HL-60 (cell line): ENCODE measurements at regions not wholly inside any gene's neighbourhood (a gene's known extent, or its start where the extent isn't known, plus 50 kb on each side); places are given as distances from the start of the nearest gene placed in this dataset.

Experiments
- DNase-seq, 2 experiments: peaks; one replicate each; pipeline ENCODE4 v3.0.0-alpha.2; 2010 to 2020; ENCODE audit warnings: low read depth in 1 of 2, low spot score in 1 of 2
- H3K27ac ChIP-seq: fragments of 250-450 bp; sonication (Bioruptor Pico); replicated peaks from 2 replicates; pipeline ENCODE4 v1.5.1; 2020; ENCODE audit warnings: mild to moderate bottlenecking, moderate library complexity
- H3K27me3 ChIP-seq: fragments of 250-450 bp; sonication (Bioruptor Pico); 2 replicates; pipeline ENCODE4 v1.5.1; 2021; ENCODE audit warnings: mild to moderate bottlenecking, moderate library complexity; ENCODE audit not compliant: insufficient read depth, poor library complexity, severe bottlenecking
- H3K4me3 ChIP-seq: replicated peaks from 2 replicates; pipeline ENCODE4 v1.5.1; 2011; ENCODE audit warnings: mild to moderate bottlenecking, control low read depth, low read length; ENCODE audit not compliant: insufficient read depth
- GABPA ChIP-seq: IDR thresholded peaks from 2 replicates; pipeline ENCODE4 v1.6.1; 2012; ENCODE audit warnings: low read depth
- POLR2AphosphoS5 ChIP-seq: IDR thresholded peaks from 2 replicates; pipeline ENCODE4 v1.6.1; 2012; ENCODE audit warnings: low read depth
- REST ChIP-seq: IDR thresholded peaks from 2 replicates; pipeline ENCODE4 v1.6.1; 2012; ENCODE audit warnings: low read depth; ENCODE audit not compliant: insufficient replicate concordance
- SPI1 ChIP-seq: IDR thresholded peaks from 2 replicates; pipeline ENCODE4 v1.6.1; 2012; ENCODE audit warnings: low read depth, mild to moderate bottlenecking, borderline replicate concordance
- TF ChIP-seq, protein P1 (sequence below): IDR thresholded peaks from one replicate; pipeline ENCODE4 v1.5.1; 2011; ENCODE audit warnings: low read length, control low read depth, inconsistent platforms; ENCODE audit not compliant: insufficient read depth

GRCh38 chr3:46119253-46119652 is 88.9 kb downstream of the CCR1 start:
- Histone ChIP-seq H3K27ac (no peak overlapping the region), H3K27me3 (no peaks in the 10 kb centered on the region), H3K4me3 (no peak overlapping the region)
- DNase-seq: no peak
- TF ChIP-seq SPI1 (no peak), GABPA (no peak), POLR2AphosphoS5 (no peak), REST (no peak)
- TF ChIP-seq, protein P1, sequence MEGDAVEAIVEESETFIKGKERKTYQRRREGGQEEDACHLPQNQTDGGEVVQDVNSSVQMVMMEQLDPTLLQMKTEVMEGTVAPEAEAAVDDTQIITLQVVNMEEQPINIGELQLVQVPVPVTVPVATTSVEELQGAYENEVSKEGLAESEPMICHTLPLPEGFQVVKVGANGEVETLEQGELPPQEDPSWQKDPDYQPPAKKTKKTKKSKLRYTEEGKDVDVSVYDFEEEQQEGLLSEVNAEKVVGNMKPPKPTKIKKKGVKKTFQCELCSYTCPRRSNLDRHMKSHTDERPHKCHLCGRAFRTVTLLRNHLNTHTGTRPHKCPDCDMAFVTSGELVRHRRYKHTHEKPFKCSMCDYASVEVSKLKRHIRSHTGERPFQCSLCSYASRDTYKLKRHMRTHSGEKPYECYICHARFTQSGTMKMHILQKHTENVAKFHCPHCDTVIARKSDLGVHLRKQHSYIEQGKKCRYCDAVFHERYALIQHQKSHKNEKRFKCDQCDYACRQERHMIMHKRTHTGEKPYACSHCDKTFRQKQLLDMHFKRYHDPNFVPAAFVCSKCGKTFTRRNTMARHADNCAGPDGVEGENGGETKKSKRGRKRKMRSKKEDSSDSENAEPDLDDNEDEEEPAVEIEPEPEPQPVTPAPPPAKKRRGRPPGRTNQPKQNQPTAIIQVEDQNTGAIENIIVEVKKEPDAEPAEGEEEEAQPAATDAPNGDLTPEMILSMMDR: no peak

DNA sequence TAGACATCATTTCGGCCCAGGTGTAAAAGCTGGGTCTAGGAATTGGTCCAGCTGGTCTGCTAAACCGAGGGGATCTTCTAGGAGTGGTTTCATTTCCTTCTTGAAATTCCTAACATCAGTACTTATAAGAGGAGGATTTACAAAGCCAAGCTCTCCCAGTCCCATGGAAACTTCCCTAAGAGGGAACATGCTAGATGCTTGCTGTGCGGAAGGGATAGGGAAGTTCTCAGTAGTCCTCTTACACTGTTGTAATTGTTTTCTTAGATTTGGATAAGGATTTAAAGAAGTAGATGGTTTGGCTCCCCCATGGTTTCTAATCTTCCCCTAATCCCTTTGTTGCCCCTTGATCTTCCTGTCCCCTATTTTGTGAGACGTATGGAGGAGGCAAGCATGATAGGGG is 89.7 kb upstream of the XCR1 start:
- Histone ChIP-seq H3K27ac (no peak overlapping the region), H3K4me3 (no peak overlapping the region), H3K27me3 (no peaks in the 10 kb centered on the region)
- DNase-seq: no peak
- no peak for TF ChIP-seq GABPA
- TF ChIP-seq REST: no peak
- TF ChIP-seq, protein P1: no peak
- no peak for TF ChIP-seq POLR2AphosphoS5
- TF ChIP-seq SPI1: no peak

DNA sequence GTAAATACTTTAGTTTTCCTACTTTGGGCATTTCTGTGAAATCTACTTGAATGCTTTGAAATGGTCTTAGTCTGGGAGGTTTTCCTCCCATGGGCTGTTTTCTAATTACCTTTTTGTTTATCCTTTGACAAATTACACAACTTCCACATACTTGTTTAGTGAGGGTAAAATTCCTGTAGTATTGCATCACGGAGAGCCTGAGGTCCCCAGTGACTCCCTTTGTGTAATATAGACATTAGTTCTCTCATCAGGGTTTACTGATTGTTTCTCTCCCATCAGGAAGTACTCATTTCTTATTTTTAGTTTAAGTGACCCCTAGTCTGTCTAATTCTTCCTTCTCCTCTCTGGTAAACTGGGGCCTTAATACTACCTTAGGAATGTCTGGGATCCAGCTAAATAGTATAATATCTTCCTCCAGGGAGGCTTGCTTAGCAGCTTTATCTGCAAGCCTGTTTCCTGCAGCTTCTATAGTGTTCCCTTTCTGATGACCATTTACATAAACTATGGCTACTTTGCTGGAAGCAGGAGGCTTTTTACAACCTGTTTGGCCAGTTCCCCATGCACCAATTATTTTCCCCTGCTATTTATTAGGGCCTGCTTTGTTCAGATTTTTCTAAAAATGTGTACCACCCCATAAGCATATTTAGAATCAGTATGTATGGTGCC is 87.2 kb upstream of the XCR1 start:
- no peak for DNase-seq
- Histone ChIP-seq H3K27ac (peak overlapping the region; percentile 23), H3K4me3 (no peak overlapping the region), H3K27me3 (no peaks in the 10 kb centered on the region)
- TF ChIP-seq POLR2AphosphoS5: no peak
- no peak for TF ChIP-seq REST
- no peak for TF ChIP-seq GABPA
- TF ChIP-seq, protein P1: no peak
- no peak for TF ChIP-seq SPI1
